Esophagus squamous epithelium (tissue), 4 donors: ENCODE measurements at regions not wholly inside any gene's neighbourhood (a gene's known extent, or its start where the extent isn't known, plus 50 kb on each side); places are given as distances from the start of the nearest gene placed in this dataset.

Source experiments
- POLR2A ChIP-seq, 4 donors: fragments of 450-650 bp; IDR thresholded peaks; one replicate each; pipeline ENCODE4 v1.6.1; 2017; ENCODE audit warnings: antibody characterized with exemption in 4 of 4, mild to moderate bottlenecking in 4 of 4, moderate library complexity in 3 of 4
- TF ChIP-seq, protein P1 (sequence below), 6 experiments: fragments of 450-650 bp in 4 of 6; fragments of 200-600 bp in 2 of 6; sonication (generic) in 2 of 6; IDR thresholded peaks; one replicate each; pipeline ENCODE4 v1.5.1; 2016 to 2019; ENCODE audit warnings: antibody characterized with exemption in 6 of 6, mild to moderate bottlenecking in 4 of 6, moderate library complexity in 4 of 6

DNA sequence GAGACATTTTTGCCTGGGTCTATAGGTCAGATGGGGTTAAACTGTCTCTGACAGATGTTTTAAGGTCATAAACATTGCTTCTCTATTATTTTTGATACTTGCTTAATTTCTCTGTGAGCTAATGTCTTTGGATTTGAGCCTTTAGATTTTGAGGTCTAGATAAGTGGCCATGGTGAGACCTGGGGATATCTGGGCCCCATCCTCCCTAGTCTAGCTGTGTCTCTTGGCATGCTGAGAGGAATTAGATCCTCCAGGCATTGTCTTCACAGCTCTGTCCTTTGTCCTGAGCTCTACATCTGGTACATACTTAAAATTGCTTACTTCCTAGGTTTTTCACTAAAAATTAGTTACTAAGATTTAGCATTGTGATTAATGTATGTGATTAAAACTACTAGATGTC lies 265.0 kb upstream of the NPSR1 start:
- TF ChIP-seq, protein P1, sequence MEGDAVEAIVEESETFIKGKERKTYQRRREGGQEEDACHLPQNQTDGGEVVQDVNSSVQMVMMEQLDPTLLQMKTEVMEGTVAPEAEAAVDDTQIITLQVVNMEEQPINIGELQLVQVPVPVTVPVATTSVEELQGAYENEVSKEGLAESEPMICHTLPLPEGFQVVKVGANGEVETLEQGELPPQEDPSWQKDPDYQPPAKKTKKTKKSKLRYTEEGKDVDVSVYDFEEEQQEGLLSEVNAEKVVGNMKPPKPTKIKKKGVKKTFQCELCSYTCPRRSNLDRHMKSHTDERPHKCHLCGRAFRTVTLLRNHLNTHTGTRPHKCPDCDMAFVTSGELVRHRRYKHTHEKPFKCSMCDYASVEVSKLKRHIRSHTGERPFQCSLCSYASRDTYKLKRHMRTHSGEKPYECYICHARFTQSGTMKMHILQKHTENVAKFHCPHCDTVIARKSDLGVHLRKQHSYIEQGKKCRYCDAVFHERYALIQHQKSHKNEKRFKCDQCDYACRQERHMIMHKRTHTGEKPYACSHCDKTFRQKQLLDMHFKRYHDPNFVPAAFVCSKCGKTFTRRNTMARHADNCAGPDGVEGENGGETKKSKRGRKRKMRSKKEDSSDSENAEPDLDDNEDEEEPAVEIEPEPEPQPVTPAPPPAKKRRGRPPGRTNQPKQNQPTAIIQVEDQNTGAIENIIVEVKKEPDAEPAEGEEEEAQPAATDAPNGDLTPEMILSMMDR (IDR thresholded peaks at IDR 0.05): no peak
- no peak for TF ChIP-seq POLR2A (IDR thresholded peaks at IDR 0.05)
